HG02571 (cell line): ENCODE measurements at regions not wholly inside any gene's neighbourhood (a gene's known extent, or its start where the extent isn't known, plus 50 kb on each side); places are given as distances from the start of the nearest gene placed in this dataset.

Experiments
- ATAC-seq: cut with Tn5 transposase; IDR thresholded peaks from one replicate; pipeline ENCODE4 v1.9.1; 2021; ENCODE audit warnings: mild to moderate bottlenecking, moderate library complexity; ENCODE audit not compliant: unreplicated experiment

DNA sequence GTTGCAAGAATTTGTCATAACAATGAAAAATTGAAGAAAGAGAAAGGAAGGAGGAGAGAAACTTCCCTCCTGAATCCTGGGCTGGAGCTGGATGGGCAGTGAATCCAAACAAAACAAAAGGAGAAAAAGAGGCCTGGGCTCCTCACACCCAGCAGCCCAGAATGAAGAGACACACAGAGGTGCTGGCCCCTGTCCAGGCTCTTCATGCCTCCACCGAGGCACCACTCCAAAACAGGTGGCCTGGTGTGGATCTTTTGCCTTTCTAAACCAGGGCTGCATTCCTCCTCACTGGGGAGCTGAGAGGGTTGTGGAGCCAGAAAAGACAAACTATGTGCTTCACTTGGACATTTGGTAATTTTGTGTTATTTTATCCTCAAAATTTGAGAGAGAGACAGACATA is 76.0 kb downstream of the FAM124B start:
- no peak for ATAC-seq

DNA sequence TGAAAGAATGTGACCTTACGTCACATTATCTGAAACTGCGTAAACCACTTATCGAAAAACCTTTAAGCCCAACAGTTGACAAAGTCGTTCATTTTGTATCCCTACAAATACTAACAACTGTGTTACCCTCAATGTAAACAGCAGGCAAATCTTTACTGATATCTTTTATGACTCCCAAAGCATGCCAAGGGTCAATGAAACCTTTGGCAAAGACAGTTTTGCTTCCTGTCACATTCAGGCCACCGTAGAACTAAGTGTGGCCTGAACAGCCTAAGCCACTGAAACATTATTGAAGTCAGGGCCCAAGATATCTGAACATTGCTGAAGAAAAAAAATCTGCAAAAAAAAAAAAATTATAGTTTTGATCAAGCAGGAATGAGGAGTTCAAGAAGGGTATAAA is 77.3 kb downstream of the FAM124B start:
- no peak for ATAC-seq

- ATAC-seq = no peak
Observed at GRCh38 chr2:224320660-224321059, 81.2 kb downstream of the FAM124B start.

DNA sequence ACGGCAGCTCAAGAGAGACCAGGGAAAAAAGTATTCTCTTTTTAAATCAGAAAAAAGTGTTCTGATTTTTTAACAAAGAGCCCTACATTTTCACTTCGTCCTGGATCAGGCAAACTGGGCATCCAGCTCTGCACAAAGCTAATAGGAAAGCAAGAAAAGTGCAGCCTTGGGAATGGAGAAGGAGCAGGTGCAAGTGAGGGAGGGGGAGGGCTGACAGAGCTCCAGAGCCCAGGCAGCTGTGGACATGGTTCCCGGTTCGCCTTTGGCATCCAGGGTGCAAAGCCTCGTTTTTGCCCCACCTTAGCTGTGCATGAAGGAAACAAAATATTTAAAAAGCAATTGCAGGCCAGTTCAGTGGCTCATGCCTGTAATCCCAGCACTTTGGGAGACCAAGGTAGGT is 82.2 kb downstream of the FAM124B start:
- no peak for ATAC-seq

GRCh38 chr2:224312741-224313140 is 89.2 kb downstream of the FAM124B start:
- no peak for ATAC-seq

DNA sequence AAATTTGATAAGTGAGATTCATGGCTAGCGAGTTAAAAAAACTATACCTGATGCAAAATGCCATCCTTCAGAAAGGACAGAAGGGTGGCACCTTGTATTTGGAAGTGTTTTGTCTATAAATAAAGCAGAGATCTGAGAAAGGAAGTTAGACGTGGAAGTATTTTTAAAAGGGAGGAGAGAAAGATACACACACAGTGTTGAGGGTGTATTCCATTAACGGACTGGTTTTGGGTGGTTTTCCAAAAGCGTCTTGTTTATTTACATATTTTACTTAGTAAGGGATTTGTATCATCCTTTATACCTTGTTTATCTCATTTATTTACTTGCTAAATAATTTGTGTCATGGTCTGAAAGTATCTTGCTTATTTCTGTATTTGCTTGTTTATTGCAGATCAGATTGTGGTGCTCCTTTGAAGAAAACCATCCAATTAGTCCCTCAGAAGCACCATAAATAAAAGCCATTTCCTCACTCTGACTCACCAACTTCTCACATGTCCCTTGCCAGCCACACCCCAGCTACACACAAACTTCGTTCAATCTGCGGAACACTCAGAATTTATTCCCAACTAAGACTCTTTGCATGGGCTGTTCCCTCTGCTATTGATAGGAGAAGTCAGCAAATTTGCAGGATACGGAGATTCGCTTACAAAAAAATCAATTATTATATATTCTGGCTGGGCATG is 90.8 kb downstream of the FAM124B start:
- no peak for ATAC-seq

DNA sequence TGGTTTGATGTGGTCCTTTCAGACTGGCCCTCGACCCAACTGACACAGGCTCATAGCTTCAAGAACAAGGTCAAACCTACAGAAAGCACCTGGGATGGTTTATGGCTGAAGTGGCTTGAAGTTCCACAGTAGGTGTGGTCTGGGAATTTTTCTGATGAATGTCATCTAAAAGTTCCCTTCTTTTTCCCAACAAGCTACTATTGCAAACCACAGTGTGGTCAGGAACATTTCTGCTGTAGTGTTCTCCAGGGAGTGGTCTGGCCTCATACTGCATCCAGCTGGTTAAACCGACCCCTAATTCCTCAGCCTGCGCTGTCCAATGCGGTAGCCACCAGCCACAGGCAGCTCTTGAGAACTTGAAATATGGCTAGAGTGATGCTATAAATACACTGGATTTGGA is 92.7 kb downstream of the FAM124B start:
- ATAC-seq = no peak

DNA sequence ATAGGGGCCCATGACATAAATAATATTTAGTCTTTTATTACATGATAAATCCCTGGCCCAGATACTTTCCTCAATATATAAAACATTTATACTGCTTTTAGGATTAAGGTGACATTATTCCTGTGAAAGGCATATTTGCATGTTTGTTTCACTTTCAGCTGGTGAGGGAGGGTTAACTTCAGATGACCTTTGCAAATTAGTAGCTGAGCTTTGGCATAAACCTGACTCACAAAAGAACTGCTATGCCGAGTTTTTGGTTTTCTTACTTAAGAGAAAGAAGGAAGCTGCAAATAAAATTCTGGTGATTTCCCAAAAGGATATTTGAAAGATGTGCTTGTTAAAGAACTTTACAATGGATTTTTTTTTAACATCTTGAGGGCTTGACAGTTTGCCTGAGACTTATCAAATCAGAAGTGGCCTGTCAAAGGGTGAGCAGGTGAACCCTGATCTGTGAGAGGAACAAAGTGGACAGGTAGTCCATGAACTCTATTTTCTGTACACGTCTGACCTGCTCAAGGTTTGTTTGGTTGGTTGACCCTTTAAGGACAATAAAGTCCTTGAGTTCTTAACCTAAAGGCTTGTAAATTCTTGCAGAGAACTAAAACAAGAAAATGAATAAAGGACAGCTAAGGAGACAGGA is 93.5 kb downstream of the FAM124B start:
- peak; percentile 89 for ATAC-seq

DNA sequence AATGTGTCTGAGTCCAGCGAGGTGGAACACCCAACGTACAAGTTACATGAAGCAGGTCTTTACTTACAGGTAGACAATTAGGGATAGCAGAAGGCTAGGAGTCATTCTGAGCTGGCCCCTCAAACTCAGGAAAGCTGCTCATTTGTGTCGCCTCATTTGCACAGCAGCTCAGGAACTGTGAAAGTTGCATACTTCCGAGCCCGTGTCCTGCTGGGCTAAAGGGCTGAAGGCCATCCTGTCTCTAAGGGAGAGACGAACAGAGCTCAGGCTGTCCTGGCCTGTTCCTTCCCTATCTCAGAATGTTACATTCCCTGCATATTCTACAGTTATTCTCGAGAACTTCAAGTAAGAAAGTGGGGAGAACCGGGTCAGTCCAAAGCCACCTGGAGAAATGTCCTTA is 99.0 kb downstream of the FAM124B start:
- ATAC-seq = no peak

DNA sequence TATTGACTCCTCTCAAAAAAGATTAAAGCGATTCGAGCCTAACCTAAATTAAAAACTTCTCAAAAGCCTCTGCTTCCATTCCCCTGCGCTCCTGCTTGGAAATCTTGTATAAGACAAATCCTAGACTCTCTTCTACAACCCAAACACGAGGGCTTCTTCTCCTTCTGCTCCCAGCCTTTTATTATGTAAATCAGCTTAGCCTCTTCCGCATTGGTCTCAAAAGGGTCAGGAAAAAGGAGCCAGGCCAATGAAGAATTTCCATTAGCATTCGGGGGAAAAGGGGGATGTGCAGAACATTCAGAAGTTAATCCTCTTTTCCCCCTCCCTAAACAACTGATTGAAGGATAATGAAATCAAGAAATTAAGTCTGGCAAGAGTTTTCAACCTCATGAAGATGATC is 107.9 kb downstream of the FAM124B start:
- ATAC-seq = no peak

DNA sequence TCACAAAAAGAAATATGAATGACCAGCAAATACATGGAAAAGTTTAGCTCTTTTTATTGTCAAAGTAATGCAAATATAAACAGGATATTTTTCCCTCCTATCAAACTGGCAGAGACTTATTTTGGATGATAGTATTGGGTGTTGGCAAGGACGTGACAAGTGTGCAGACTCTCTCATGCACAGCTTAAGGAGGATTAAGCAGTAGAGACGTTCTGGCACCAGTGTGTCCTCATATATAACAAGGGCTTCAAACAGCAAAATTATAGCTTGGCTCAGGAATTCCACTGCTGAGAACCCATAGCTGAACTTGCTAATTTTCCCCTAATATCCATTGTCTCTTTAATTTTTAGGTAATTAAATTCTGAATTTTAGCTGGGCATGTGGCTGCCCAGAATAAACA is 114.4 kb downstream of the FAM124B start:
- ATAC-seq = no peak

DNA sequence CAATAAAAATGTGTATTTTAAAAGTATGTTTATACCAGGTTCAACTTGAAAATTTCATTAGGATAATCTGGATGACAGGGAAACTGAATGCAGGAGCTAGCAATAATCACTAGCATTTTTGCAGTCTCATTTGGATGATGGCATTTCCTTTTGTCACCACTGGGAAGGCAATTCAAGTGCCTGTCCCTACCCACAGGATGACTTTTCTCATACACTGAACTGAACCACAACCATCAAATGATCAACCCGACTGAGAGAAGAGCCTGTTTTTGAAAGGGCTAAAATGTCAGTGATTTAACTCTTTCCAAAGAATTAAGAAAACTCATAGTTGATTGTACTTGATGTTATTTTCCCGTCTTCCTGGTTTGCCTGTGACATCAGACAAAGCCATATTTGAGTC is 115.0 kb downstream of the FAM124B start:
- no peak for ATAC-seq

GRCh38 chr2:224284134-224284946 is 117.6 kb downstream of the FAM124B start:
- no peak for ATAC-seq

DNA sequence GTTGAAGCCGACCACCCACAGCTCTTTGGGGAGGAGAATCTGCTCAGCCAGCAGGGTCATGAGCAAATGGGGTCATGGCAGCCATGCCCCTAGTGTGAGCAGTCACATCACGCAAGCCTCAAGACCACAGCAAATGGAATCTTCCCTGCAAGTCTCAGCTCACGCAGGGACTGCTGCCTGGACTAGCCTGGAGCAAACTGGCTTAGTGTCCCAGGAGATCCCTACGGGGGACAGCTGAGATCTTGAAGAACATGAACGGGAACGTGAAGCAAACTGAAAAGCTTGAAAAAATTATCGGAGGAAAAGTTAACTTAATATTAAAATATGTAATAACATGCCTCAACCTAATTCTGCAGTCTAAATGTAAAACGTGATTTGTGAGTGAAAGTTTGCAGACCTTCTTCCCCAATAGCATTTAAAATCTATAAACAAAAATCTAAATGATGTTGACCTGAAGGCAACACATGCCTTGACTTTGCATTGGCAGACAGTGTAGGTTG is 118.4 kb downstream of the FAM124B start:
- ATAC-seq = no peak

DNA sequence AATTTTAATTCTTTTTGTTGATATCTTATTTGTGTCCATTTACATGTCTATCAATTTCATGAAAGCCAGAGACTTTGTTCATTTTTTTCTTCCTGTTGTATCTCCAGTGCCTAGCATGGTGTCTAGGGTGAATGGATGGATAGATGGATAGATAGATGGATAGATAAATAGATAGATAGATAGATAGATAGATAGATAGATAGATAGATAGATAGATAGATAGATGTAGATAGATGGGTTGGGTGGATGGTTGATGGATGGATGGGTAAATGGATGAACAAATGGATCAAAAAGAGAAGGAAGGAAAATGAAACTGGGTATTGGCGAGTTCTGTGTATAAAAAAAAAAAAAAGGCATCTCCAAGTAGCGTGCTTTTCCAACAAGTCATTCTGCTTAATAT is 120.5 kb downstream of the FAM124B start:
- ATAC-seq = no peak

GRCh38 chr2:224278531-224278930 is 123.4 kb downstream of the FAM124B start:
- ATAC-seq = no peak

DNA sequence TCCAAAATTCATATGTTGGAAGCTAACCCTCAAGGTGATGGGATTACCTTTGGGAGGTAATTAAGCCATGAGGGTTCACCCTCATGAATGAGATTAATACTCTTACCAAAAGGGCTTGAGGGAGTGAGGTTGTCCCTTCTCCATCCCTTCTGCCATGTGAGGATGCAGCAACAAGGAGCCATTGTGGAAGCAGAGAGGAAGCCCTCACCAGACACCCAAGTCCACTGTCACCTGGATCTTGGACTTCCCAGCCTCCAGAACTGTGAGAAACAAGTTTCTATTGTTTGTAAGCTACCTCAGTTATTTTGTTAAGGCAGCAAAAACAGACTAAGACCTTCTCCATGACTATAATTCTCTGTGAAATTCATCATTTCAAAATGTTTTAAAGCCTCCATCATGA is 125.7 kb downstream of the FAM124B start:
- ATAC-seq = no peak

DNA sequence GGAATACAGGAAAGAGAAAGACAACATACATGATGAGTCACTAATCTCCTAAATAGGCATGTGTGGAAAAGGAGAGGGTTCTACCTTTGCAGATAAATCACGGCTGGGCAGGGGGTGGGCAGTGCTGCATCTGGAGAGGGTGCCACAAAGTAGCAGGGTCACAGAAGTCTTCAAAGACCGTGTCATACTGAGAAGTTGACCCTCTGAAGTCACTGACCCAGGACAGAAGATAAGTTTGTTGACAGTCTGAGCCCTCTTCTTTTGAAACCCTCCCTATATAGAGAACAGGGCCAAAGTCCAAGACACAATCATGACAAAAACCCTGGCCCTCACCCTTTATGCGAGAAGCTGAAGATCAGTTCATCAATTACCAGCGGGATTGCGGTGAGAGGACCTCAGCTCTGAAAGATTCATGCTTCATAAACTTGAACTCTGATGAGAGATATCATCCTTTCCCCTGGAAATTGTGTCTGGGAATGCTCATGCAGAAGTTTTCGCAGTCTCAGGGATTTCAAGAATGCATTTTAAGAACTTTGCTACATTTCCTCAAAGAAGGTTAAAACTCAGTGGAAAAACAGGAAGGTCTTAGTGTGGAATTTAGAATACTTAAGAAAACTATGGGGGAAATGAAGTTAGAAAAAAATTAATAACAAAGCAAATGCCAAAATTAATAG is 129.5 kb downstream of the FAM124B start:
- ATAC-seq = no peak

- ATAC-seq = no peak
Observed at GRCh38 chr2:224271617-224272236, 130.2 kb downstream of the FAM124B start.

DNA sequence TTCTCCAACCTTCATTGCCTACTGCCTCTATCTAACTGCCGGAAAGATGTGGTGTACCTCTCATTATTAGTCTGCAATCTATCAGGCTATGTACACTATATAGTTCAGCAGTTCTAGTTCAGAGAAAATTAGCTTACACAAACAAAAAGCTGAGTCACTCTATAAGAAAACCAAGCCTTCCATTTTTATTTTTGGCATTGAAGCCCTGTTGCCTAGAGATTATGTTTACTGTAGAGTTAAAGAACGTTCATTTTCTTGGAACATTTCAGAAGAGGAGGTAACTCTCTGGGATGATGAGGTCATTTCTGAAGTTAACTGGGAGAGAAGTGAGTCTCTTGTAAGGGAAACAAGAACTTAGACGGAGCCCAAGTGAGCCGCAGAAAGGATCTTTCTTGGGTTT is 133.5 kb downstream of the FAM124B start:
- no peak for ATAC-seq

DNA sequence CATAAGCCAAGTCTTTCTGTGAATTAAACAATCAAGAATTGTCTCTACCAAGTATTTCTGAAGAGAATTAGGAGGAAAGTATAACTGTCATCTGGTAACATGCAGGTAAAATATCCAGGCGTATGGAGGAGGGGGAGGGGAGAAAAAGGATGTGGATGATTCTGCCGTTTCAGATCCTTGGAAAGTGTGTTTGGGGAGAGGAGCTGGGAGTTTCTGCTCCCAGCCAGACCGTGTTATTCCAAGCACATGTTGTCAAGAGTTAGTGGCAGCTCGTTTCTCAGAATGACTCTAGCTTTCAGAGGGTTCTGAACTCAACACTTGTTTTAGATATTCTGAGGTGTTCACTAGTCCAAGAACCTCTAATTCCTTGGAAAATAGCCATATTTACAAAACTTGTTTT is 137.6 kb downstream of the FAM124B start:
- no peak for ATAC-seq
